ENCODE measurements at regions not wholly inside any gene's neighbourhood (a gene's known extent, or its start where the extent isn't known, plus 50 kb on each side); places are given as distances from the start of the nearest gene placed in this dataset.
A peak's percentile ranks its signal among the peaks of the same experiment; 100 is the strongest.
"Not testable (repeated sequence)": the region's sequence is repeated elsewhere in the genome, so short reads cannot be mapped to it uniquely, and the experiment has no call there.

DNA sequence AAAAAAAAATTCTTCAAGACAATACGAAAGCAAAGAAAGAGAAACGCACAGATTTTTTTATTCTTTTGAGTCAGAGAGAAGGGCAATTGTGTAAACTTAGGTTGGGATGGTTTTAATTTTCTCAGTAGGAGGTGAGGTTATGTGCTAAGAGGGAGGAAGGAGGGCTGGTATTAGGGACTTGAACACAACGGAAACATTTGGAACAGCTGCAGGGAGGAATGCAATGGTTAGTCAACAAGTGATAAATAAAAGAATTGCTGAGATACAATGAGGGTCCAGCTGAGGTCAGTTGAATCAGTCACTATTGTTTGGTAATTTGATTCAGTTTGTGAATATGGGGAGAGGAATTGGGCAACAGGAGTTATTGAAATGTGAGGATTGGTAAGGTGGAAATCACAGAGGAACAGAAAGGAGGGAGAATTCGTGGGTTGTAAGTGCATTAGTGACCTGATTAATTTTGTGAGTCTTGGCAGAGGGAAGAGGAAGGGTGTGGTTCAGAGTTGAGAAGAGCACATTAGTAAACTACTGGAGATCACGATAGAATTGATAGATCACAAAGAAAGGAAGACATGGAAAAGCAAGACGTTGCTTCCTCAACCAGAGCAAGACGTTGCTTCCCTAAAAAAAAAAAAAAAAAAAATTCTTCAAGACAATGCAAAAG, 499.5 kb upstream of the SPRY2 start:
- peak; percentile 49 for DNase-seq (ENCODE audit: low read depth, low spot score)

DNA sequence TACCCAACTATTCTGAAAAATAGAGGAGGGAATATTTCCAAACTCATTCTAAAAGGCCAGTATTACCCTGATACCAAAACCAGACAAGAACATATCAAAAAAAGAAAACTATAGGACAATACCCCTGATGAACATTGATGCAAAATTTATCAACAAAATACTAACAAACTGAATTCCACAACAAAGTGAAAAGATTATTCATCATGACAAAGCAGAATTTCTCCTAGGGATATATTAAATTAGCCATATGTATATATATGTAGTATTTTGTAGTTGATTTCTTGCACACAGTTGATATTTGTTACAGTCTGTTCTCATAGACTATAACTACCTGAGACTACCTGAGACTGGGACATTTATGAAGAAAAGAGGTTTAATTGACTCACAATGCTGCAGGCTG, 495.0 kb upstream of the SPRY2 start:
- DNase-seq (ENCODE audit: low read depth, low spot score): no peak

DNA sequence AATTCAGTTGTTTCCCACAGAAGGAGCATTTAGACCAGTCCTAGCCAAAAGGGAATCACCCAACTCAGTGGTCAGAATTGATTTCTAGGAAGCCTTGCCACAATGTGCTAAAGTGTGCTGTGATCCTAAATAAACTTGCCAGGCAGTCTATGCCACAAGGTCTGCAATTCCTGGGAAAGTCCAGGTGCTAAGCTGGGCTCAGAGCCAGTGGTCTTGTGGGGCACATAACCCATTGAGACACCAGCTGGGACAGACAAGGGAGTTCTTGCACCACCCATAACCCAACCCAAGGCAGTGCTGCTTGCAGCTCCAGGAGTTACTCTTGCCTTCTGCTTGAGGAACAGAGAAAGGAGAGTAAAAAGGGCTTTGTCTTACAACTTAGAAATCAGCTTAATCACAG, 489.5 kb upstream of the SPRY2 start:
- DNase-seq (ENCODE audit: low read depth, low spot score): no peak

DNA sequence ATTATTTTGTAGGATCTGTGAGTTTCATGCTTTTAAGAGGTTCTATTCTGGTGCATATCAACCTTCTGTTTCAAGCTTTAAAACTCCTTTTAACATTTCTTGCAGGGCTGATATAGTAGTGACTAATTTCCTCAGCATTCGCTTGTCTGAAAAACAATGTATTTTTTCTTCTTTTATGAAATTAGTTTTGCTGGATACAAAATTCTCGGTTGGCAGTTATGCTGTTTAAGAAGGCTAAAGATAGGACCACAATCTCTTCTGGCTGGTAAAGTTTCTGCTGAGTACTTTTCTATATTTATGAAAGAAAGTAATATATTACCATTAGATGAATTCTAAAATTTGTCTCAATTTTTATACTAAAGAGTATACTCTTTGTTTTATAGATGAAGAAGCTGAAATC, 487.8 kb upstream of the SPRY2 start:
- DNase-seq (ENCODE audit: low read depth, low spot score): no peak

DNA sequence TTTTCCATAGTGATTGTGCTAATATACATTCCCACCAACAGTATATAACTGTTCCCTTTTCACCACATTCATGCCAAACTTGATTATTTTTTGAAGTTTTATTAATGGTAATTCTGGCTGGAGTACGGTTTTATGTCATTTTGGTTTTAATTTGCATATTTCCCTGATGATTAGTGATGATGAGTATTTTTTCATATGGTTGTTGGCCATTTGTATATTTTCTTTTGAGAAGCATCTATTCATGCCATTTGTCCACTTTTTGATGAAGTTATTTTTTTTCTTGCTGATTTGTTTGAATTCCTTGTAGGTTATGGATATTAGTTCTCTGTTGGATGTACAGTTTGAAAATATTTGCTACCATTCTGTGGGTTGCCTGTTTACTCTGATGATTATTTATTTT, 484.4 kb upstream of the SPRY2 start:
- DNase-seq (ENCODE audit: low read depth, low spot score): no peak

DNA sequence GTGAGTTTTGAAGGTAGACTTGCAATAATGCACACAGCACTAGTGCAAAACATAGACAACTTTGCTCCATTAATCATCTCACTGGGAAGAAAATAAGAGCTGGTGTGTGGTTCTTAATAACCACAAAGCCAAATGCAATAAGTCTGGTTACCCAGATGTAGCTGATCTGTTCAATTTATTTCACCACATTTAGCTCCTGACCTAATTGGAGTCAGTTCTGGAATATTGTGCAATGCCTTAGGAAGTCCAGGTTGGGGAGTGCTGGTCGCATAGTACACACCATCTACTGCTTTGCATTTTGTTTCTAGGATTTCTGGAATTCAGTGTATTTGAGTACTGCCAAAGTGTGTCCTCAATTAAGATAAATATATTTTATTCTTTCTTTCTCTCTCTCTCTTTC, 483.3 kb upstream of the SPRY2 start:
- no peak for DNase-seq (ENCODE audit: low read depth, low spot score)

DNA sequence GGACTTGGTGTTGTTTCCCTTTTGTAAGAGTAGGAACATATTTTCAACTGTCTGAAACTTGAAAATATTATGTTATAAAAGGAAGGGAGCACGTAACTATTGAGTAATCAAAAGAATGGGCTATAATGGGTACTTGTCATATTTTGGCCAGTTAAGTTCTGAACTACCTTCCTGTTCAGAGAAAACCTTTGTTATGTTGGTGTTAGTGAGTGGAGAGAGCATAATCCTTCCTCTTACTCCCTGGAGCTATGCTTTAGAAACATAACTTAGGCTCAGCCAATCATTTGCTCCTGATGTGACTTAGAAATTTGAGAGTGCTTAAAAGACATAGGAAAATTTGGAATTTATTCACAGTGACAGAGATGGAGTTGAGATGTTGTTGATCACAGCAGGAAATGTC, 482.5 kb upstream of the SPRY2 start:
- no peak for DNase-seq (ENCODE audit: low read depth, low spot score)

DNA sequence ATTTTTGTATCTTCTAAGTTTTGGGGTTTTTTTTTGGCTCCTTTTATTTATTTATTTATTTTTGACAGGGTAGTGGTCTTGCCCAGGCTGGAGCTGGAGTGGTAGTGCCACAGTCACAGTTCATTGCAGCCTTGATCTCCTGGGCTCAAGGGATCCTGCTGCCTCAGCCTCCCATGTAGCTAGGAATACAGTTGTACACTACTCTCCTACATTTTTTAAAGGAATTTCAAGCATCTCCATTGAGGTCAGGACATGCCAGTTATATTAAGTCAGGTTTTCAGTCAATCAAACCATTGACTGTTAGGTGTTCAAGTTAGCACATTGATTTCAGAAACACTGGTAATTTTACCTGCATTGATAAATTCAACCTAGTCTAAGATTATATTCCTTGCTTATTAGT, 480.5 kb upstream of the SPRY2 start:
- no peak for DNase-seq (ENCODE audit: low read depth, low spot score)

DNA sequence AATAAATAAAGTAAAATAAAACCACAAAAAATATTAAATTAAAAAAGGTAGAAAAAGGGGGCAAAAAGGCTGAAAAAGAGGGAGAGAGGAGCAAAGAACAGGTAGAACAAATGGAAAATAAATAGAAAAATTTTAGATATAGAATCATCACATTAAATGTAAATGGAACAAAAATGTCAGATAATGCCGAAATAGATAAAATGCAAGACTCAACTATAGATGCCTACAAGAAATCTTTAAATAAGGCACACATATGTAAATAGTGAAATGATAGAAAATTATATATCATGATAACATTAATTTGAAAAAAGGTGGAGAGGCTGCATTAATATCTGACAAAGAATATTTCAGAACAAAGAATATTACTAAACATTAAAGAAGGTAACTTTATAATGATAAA, 477.1 kb upstream of the SPRY2 start:
- DNase-seq (ENCODE audit: low read depth, low spot score): no peak

DNA sequence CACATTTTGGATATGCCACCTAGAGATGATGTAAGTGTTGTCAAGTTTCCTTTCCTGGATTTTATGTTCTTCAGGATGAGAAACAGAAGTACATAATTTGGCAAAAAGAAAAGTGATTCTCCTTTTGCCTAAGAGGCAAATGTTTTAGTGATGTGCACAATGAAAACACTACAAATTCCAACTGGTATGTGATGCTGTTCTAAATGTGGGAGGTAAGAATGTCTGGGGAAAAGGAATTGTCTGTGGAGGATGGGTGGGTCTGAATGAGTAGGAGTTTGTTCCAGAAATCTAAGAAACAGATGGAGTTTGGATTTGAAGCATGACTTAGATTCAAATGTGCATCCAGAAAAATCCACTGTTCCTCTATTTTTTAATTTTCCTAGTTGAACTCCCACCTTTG, 473.6 kb upstream of the SPRY2 start:
- no peak for DNase-seq (ENCODE audit: low read depth, low spot score)

DNA sequence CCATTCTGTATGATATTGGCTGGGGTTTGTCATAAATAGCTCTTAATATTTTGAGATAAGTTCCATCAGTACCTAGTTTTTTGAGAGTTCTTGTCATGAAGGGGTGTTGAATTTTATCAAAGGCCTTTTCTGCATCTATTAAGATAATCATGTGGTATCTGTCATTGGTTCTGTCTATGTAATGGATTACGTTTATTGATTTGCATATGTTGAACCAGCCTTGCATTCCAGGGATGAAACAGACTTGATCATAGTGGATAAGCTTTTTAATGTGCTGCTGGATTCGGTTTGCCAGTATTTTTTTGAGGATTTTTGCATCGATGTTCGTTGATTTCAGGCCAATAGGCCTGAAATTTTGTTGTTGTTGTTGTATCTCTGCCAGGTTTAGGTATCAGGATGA, 469.4 kb upstream of the SPRY2 start:
- DNase-seq (ENCODE audit: low read depth, low spot score): not testable (repeated sequence)

DNA sequence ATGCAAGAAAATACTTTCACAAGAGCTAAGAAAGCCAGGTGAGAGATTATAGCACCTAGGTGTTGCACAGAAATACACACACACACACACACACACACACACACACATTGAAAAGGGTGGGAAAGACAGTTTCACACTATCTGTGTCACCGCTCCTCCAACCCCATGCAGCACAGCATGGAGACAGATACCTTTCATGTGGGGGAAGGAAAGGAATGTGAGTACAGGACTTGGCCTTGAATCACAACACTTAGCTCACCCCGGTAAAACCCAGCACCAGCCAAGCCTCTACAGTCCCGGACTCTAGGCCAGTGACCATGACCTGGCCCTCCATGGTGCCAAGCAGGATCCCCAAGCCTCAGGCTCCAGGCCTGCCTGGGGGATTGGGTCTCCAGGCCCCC, 462.0 kb upstream of the SPRY2 start:
- no peak for DNase-seq (ENCODE audit: low read depth, low spot score)

DNA sequence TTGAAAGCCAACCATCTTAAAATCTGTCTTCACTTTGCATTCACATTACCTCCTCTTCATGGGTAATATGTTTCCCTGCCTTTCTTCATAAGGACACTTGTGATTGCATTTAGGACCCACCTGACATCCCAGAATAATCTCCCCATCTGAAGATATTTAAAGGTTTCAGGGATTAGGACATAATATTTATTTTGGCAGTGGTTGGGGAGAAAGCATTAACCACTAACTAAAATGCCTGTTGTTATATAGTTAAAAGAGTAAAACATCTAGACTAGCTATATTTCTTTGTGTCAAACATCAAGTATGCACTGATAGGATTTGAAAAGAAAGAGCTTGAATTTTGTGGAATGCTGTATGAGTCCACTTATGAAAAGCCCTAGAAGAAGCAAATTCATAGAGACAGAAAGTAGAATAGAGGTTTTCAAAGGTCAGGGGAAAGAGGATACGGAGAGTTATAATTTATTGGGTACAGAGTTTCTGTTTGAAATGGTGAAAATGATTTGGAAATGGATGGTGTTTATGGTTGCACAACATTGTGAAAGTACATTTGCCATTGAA, 457.7 kb upstream of the SPRY2 start:
- no peak for DNase-seq (ENCODE audit: low read depth, low spot score)

DNA sequence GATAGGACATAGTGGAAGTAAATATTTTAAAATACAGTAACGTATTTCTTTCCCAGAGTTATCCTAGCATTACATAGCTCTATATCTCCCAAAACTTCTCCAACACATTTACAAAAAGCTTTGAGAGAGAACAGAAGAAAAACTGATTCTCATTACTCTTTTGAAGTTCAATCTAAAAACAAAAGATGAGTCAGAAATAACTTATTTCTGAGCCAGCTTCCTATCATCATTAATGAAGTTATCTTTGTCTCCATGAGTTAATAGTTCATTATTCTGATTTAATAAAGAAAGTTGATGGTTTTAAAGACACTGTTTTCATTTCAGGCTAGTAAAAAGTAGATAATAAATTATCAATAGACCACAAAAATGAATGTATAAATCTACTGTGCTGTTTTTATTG, 446.7 kb upstream of the SPRY2 start:
- DNase-seq (ENCODE audit: low read depth, low spot score): no peak

DNA sequence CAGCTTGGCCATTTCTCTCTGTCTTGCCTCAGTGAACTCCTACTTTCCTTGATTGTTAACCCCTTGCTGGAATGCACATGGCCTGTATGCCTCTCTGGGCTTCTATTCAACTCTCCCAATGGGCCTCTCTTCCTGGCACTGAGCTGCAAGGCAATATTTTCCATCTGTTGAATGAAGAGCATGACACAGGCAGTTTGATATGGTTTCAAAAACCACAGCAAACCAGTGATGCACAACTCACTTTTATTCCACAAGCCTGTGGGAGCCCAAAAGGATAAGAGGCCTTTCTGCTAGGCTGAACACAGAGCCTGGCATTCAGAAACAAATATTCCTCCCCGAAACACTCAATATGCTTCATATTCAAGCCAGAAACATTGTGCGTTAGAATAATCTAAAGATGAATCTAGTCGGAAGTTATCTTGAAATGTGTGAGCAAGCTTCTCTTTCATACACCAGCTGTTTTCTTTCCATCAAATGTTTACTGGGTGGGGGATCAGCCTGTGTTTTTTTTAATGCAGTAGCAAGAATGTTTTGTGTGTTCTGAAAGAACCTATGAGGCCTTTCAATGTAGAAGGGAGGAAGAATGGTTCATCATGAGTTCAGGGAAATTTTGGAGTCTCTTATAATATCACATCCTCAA, 443.1 kb upstream of the SPRY2 start:
- DNase-seq (ENCODE audit: low read depth, low spot score): no peak

DNA sequence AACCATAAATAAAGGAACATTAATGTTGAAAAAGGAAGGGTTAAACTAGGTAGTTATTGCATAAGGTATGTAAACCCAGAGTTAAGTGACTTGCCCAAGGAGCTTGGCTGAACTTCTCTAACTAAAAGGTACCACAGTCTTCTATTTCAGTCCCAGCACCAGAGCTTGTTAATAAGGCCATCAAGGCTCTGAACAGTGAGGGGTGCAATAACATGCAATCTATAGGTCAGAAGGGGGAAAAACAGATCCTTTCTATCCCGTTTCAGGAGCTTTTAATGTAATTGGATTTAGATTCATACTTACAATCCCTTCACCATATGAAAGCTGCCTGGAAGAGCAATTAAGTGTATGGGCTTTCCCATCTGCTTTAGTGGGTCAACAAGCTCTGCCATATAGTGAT, 441.5 kb upstream of the SPRY2 start:
- DNase-seq (ENCODE audit: low read depth, low spot score): no peak

DNA sequence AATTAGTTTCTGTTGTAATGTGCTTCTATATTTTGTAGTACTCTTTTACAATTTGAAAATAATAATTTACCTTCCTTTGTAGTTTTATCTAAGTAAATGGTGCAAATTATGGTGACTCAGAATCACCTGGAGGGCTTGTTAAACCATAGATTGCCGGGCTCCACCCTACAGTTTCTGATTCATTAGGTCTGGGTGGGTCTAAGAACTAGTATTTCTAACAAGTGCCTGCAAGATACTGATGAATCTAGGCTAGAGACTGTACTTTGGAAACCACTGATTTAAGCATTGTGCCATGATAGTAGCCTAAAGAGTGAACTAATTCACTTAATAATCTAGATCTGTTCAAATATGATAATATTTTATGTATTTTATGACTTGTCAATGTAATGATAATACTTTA, 437.4 kb upstream of the SPRY2 start:
- DNase-seq (ENCODE audit: low read depth, low spot score): no peak

DNA sequence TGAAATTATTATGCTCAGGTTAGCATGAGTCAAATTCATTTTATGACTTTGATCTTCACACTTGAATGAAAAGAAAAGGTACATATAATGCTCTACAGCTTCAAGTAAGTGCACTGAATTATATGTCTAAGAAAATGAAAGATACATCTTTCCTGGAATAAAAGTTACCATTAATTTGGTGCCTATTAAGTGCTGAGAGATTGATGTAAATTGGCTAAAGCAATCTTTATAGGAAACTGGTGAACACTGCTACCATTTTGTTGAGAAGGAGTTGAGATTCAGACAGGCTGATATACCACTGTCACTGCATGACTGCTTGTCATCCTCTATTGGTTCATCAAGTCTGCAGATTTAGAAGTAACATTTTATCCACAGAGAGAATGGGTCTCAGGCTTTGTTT, 416.8 kb upstream of the SPRY2 start:
- no peak for DNase-seq (ENCODE audit: low read depth, low spot score)

DNA sequence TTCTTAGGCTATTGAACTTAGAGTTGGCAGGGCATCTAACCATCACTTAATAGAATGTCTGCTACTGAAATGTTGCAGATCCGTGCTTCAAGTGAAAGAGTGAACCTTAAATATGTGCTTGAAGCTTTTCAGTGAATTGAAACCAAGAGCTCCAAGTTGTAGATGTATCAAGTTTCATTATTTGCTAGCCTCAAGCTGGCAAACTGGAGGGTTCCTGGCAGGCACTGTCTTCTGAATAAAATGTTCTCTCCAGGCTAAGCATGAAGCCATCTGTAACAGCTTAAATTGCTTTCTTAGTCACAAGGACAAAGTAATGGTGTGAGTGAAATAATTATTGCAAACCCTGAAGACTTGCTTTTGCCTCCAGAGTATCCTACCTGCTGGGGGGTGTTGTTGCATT, 415.0 kb upstream of the SPRY2 start:
- peak; percentile 17 for DNase-seq (ENCODE audit: low read depth, low spot score)

DNA sequence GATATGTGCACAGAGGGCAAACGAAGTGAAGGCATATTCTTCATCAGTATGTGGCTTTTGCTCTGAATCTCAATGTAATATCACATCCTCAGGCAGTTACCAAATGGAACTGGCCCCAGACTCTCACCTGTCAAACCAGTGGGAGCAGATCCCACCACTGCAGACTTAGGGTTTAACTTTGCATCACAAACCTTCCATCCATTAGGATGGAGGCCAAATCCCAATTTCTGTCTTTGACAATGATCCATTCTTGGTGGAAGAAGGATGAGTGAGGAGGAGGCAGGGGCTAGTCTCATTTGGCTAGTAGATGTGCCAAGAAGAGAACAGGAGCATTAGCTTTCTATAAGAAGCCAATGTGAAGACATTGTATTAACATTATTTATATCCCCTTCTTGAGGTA, 413.5 kb upstream of the SPRY2 start:
- DNase-seq (ENCODE audit: low read depth, low spot score): no peak

DNA sequence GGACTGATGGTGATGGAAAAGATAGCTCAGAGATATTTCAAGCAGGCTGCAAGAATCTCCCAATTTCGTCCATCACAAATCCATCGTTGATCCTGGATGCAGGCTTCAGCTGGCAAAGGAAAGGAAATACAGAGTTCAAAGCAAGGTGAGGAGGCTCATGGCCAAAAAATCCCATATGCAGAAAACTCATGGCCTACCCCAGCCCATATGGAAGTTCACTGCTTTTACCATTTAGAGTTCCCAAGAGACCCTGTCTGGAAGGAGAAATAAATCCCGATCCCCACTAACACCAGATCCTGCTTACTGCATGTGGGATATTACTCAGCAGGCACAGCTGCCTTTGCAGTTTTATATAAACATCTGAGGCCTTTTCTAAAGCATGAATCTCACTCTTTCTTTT, 412.9 kb upstream of the SPRY2 start:
- DNase-seq (ENCODE audit: low read depth, low spot score): peak; percentile 12

DNA sequence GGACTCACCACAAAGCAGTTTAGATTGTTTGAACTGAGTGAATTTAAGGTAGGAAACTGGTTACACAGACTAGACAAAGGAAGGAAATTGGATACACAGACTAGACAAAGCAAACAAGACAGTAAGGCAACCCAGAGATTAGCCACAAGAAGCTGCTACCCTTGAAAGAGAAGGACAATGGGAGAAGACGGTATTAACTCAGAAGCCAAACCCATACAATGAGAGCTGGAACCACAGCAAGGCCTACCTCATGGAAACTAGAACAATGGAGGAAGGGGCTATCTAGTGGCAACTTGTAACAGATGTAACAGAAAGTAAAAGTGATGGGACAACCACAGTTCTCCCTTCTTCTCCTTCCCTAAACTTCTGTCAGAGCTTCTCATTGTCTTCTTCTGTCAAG, 410.9 kb upstream of the SPRY2 start:
- DNase-seq (ENCODE audit: low read depth, low spot score): no peak

DNA sequence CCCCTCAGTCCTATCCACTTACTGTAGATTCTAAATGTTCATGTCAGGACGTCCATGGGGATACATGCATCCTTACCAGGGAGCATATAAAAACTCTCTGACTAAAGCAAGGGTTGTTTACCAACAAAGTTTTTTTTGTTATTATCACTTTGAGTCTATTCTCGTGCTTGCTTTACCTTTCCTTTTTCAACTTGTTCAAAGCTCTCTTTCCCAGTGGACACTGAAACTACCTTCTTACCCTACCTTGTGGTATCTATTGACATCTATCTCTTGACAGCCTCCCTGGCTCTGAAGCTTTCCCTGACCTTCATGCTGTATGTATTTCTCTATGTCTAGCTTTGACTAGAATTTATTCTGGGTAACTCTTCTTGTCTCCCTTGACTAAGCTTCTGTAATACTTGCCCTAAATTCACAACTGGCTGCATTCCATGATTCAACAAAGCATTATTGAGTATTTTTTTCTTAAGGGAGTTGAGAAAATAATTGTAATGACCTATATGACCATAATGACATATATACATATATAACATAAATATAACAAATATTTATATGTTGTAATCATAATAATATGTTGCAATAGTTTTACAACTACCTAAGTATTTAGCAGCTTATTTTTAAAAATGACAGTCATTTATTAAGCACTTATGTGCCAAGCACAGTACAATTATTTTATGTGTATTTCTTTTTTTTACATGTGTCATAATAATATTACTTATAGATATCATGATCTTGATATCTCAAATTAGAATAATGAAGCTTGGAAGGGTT, 403.4 kb upstream of the SPRY2 start:
- DNase-seq (ENCODE audit: low read depth, low spot score): no peak
